SH-SY5Y (cell line): ENCODE measurements at regions not wholly inside any gene's neighbourhood (a gene's known extent, or its start where the extent isn't known, plus 50 kb on each side); places are given as distances from the start of the nearest gene placed in this dataset.

Experiments used
- GATA2 ChIP-seq: IDR thresholded peaks from 2 replicates; pipeline ENCODE4 v1.6.1; 2011; ENCODE audit warnings: mild to moderate bottlenecking, low read depth, low read length
- GATA3 ChIP-seq: IDR thresholded peaks from 2 replicates; pipeline ENCODE4 v1.6.1; 2011; ENCODE audit warnings: low read depth, mild to moderate bottlenecking, low read length, moderate library complexity

- TF ChIP-seq GATA2, result peak; percentile 63
- TF ChIP-seq GATA3, result no peak
These were observed 132.0 kb upstream of the ATP6AP2 start for GRCh38 chrX:40448793-40449192.

- TF ChIP-seq GATA2 (no peak), GATA3 (no peak)
These were observed 133.8 kb upstream of the ATP6AP2 start for GRCh38 chrX:40446921-40447320.

- TF ChIP-seq GATA3, result no peak
- TF ChIP-seq GATA2, result no peak
These were observed 135.1 kb upstream of the ATP6AP2 start for GRCh38 chrX:40445691-40446090.

- TF ChIP-seq GATA2 (no peak), GATA3 (no peak)
These were observed 135.8 kb upstream of the ATP6AP2 start for GRCh38 chrX:40444798-40445496.

- TF ChIP-seq GATA3 (peak; percentile 89), GATA2 (peak; percentile 92)
These were observed 136.6 kb upstream of the ATP6AP2 start for GRCh38 chrX:40444133-40444532.

GRCh38 chrX:40440866-40441265 lies 139.9 kb upstream of the ATP6AP2 start:
- TF ChIP-seq GATA2 (no peak), GATA3 (no peak)

GRCh38 chrX:40439625-40440532 lies 140.9 kb upstream of the ATP6AP2 start:
- TF ChIP-seq GATA3 (no peak), GATA2 (no peak)

GRCh38 chrX:40437348-40437747 lies 143.4 kb upstream of the ATP6AP2 start:
- no peak for TF ChIP-seq GATA2
- no peak for TF ChIP-seq GATA3

GRCh38 chrX:40434947-40435346 lies 145.8 kb upstream of the ATP6AP2 start:
- TF ChIP-seq GATA2 (no peak), GATA3 (no peak)

- no peak for TF ChIP-seq GATA2
- no peak for TF ChIP-seq GATA3
These were observed 146.3 kb upstream of the ATP6AP2 start for GRCh38 chrX:40434443-40434842.

- TF ChIP-seq GATA2, result no peak
- no peak for TF ChIP-seq GATA3
These were observed 147.6 kb upstream of the ATP6AP2 start for GRCh38 chrX:40433160-40433559.

GRCh38 chrX:40424259-40424658 lies 156.5 kb upstream of the ATP6AP2 start:
- TF ChIP-seq GATA2 (no peak), GATA3 (no peak)

GRCh38 chrX:40423299-40423698 lies 157.5 kb upstream of the ATP6AP2 start:
- no peak for TF ChIP-seq GATA2
- TF ChIP-seq GATA3, result no peak

GRCh38 chrX:40422021-40422420 lies 158.7 kb upstream of the ATP6AP2 start:
- no peak for TF ChIP-seq GATA3
- TF ChIP-seq GATA2, result no peak
